Activated naive CD4-positive, alpha-beta T cell treated with anti-CD3 and anti-CD28 coated beads, Interleukin-2, amount 50 U/mL, for 72 hours (primary cell): ENCODE measurements at regions not wholly inside any gene's neighbourhood (a gene's known extent, or its start where the extent isn't known, plus 50 kb on each side); places are given as distances from the start of the nearest gene placed in this dataset.

ENCODE experiments used
- ATAC-seq, 2 donors: fragments of 150-1000 bp; cut with Tn5 transposase; 2 replicates each; pipeline ENCODE4 v1.10.0; 2021; ENCODE audit warnings: mild to moderate bottlenecking in 2 of 2, moderate library complexity in 2 of 2
- DNase-seq, 2 donors: peaks; one replicate each; pipeline ENCODE4 v3.0.0; 2021 to 2022; ENCODE audit warnings: low spot score in 2 of 2
- H3K27ac Mint-ChIP-seq, 2 donors: one replicate each; pipeline ENCODE4 v1.8.0; 2022; ENCODE audit warnings: mild to moderate bottlenecking in 2 of 2, mixed read lengths in 2 of 2
- H3K36me3 Mint-ChIP-seq, 2 donors: one replicate each; pipeline ENCODE4 v1.8.0; 2022; ENCODE audit warnings: mixed read lengths in 2 of 2
- H3K9me3 Mint-ChIP-seq, 2 donors: one replicate each; pipeline ENCODE4 v1.8.0; 2022; ENCODE audit warnings: mixed read lengths in 2 of 2

DNA sequence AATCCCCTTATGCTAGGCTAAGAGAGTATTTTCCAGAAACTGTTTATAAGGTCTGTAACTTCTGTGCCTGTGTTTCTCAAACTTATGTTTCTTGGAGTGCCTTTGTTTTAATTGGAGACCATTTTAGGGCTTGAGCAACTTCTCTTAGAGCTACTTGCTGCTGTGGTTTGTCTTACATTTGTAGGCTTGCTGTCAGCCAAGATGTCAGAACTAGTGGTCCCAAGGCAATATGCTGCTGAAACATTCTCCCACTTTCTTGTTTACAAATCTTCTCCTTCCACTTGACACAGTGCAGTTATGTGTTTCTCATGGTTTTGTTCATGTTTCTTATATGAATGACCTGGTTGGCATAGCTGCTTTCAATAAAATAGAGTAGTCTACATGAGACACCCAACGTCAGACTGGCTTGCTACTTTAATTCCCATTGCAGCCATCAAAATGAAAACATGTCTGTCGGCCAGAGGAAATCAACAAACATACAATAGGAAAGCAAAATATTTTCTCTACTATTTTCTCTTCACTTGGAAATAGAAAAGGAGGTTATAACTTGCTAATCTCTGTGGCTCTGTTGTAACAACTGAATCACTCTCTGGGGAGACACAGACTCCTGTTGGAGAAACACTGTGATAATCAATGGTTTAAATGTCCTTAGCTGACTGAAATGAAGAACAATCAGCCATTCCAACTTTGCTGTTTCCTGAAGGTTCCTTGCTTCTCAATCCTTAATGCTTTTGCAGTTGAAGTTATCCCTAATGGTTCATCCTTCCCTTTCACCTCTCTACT is 426.4 kb downstream of the PDGFC start:
- no peak overlapping the region for H3K27ac Mint-ChIP-seq
- no peaks in the 10 kb centered on the region for H3K36me3 Mint-ChIP-seq
- ATAC-seq (no peak), DNase-seq (no peak)
- H3K9me3 Mint-ChIP-seq: peaks cover 17 to 27% of the 10 kb centered on the region in 2 donors

DNA sequence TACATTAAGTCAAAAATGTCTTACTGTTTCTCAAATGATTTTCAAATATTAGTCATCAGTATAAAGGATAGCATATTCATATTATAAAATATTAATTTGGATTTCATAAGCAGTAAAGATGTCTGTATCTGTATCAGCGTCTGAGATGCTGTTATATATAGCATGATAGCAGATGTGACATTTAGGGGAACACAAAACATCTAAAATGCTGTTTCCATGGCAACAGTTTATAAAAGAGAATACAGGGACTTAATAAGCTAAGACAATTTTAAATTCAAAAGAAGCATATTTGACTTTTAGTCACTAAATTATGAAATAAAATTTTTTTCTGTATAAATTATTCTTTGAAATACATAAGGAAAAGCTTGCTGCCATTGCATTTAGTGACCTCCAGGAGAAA is 432.2 kb downstream of the PDGFC start:
- no peak for ATAC-seq
- Mint-ChIP-seq H3K27ac (no peak overlapping the region), H3K9me3 (peaks cover 19 to 25% of the 10 kb centered on the region in 2 donors), H3K36me3 (no peaks in the 10 kb centered on the region)
- no peak for DNase-seq

DNA sequence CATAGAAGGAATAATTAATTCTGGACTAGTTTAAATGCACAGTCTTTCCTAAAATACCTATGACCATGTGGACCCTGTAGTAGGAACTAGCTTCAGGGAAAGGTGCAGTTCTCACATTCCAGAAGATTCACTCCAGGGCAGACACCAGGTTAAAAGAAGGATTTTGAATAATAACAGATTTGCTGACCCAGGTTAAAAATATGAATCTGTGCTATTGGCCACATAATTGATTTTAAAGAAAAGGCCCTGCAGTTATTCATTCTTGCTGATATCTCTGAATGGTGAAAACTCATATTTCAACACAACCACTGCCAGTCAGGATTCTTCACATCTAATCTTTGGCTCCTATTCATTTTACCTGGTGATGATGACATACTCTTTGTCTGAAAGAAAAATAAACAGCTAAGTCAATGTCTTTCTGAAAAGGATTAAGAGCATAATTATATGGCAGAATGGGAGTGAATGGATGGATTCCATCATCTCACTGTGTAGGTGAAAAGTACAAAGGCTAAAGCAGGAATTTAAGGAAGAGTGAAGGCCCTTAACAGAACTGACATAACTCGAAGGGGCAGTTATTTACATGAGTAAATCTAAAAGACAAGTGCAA is 432.8 kb downstream of the PDGFC start:
- ATAC-seq: no peak
- no peak overlapping the region for H3K27ac Mint-ChIP-seq
- peaks cover 21 to 27% of the 10 kb centered on the region in 2 donors for H3K9me3 Mint-ChIP-seq
- H3K36me3 Mint-ChIP-seq: no peaks in the 10 kb centered on the region
- no peak for DNase-seq

DNA sequence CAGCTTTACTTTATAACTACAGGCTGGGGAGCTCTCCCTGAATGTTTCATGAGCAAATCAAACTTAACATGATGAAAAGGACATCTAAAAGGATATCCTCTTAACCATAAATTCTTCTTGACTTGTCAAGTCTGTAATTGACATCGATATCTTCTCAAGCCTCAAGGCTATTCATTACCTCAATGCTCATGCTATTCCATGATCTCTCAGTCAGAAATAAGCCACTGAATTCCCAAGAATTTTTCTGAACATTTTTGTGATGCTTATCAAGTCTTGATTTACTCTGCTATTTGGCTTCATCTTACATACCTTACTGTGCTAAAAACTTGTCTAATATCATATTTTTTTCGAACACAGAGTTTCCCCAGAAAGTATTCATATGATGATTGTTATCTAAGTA is 433.4 kb downstream of the PDGFC start:
- DNase-seq: no peak
- Mint-ChIP-seq H3K27ac (no peak overlapping the region), H3K9me3 (peaks cover 20 to 26% of the 10 kb centered on the region in 2 donors), H3K36me3 (no peaks in the 10 kb centered on the region)
- ATAC-seq: no peak

DNA sequence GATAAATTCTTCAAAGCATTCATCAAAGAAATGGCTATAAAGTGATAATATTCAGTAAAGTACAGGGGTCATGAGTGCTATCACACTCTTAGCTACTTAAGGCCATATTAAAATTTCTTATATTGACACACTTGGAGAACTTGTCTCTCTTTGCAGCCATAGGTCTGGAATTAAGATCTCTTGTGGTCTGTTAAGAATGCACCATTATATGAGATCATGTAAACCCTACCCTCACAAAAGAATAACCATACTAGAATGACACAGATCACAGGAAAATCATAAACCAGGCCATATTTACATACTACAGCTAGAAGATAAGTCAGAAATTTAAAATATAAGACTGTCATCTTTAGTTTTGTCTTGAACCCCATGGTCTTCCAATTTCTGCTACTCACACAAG is 434.3 kb downstream of the PDGFC start:
- Mint-ChIP-seq H3K9me3 (peaks cover 23 to 30% of the 10 kb centered on the region in 2 donors), H3K27ac (no peak overlapping the region), H3K36me3 (no peaks in the 10 kb centered on the region)
- DNase-seq (no peak), ATAC-seq (no peak)

DNA sequence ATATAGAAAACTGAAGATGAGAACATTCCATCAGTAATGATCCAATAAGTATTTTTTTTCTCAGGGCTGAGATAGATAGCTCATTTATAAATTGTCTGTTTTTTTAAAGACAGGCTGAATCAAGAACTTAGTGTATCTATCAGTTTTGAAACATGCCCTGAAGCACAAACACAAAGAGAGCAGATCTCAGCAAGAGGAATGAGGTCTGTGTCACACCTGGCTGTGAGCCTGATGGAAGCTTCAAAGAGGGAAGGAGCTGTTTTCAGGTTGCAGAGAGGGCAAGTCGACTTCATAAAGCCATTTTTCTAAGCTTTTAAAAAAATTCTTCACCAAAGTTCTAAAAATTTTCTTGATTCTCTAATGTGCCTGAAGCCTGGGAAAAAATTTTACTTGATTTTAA is 434.9 kb downstream of the PDGFC start:
- no peaks in the 10 kb centered on the region for H3K36me3 Mint-ChIP-seq
- no peak overlapping the region for H3K27ac Mint-ChIP-seq
- no peak for ATAC-seq
- DNase-seq: no peak
- H3K9me3 Mint-ChIP-seq: peaks cover 27 to 30% of the 10 kb centered on the region in 2 donors

DNA sequence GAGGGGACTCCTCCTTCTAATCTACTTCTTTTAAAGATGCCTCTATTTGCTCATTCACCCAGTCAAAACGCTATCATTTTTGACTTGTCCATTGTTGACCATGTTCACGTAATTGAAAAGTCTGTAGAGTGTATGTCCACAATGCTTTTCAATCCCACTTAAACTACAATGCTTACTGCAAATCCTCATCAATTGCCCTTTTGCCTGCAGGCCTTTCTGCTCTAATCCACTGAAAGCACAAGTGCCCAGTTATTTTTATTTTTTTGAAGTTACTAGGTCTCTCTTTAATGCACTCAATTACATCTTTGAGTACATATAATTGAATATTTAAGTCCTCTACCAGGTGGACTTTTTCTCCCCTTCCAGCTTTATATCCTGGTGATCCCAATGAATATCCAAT is 437.4 kb downstream of the PDGFC start:
- Mint-ChIP-seq H3K27ac (no peak overlapping the region), H3K36me3 (no peaks in the 10 kb centered on the region), H3K9me3 (peaks cover 21 to 27% of the 10 kb centered on the region in 2 donors)
- DNase-seq (no peak), ATAC-seq (no peak)

DNA sequence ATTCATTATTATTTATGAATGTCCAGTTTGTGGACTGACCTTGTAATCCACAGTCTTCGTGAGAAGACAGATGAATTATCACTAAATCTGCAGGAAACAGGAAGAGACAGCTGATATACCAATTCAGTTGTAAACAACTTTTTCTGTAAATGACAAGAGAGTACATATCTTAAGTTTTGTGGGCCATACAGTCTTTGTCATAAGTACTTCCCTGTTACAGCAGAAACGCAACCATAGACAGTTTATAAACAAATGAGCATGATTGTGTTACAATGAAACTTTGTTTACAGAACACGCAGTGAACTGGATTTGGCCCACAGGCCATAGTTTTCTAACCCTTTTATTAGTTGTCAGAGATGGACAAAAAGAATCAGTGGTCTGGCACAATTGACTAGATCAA is 443.4 kb downstream of the PDGFC start:
- Mint-ChIP-seq H3K36me3 (no peaks in the 10 kb centered on the region), H3K27ac (no peak overlapping the region), H3K9me3 (peaks cover 5 to 8% of the 10 kb centered on the region in 2 donors)
- DNase-seq (no peak), ATAC-seq (no peak)

DNA sequence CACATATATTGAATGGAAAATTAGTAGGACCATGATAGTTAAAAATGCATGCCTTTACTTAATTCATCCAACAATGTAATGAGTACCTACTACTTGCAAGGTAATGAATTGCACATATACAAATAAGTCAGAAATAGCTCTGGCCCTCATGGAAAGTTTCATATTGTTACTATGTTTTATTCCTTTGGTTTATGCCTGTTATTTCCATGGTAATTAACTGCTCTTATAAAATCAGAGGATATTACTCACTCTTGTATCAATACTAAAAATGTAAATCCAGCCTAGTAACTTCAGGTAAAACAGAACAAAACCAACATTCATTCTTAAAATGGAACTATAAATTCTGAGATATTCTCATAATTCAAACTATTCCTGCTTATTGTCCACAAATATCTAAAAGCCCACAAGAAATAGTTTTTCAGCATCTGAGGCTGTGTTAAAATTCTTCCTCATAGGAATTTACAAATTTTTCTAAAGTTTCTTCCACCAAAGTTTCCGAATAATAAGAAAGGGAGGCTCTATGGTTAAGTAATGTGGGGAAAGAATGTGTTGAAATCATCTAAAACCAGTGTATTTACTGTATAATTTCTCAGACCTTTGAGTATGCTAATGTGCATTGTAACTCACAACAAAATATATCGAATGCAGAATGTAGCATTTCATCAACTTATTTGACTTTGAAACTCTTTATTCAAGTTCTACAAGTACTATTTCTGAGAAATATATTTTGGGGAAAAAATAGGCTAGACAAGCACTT is 444.2 kb downstream of the PDGFC start:
- Mint-ChIP-seq H3K9me3 (peaks cover 5 to 10% of the 10 kb centered on the region in 2 donors), H3K27ac (no peak overlapping the region), H3K36me3 (no peaks in the 10 kb centered on the region)
- no peak for DNase-seq
- ATAC-seq: no peak

DNA sequence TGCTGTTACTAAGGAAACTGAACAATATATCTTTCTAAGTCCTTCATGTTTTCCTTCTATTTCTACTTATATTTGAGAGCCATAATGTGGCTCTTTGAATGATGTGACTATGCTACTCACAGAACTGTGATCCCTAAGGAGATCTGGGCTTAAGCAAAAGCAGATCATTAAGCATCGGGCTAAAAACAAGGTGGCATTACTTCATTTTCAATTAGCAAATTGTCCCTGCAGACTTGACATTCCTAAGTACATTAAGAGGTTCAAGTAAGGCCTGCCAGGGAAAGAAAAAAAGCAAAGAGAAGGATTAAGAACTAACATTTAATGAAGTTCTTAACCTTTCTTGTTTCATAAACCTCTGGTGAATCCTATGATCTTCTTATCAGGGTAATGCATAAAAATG is 447.6 kb downstream of the PDGFC start:
- Mint-ChIP-seq H3K9me3 (peaks cover 5 to 10% of the 10 kb centered on the region in 2 donors), H3K27ac (no peak overlapping the region), H3K36me3 (no peaks in the 10 kb centered on the region)
- ATAC-seq (no peak), DNase-seq (no peak)

DNA sequence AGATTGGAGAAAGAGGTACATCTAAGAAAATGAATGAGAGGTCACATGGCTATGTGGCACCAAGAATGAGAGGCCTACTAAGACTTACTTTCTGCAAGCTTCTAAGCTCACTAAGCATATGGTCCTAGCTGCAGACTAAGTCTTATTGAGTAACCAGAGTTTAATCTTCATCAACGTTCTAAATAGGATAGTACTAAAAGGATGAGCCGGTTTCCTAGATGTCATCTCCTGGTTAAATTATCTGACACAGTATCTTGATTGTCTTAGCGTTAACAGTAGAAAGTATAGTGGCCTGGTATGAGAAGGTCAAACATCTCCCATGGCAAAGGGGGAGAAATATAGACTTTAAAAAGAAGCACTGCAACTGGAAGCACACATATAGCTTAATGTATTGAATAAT is 448.1 kb downstream of the PDGFC start:
- H3K36me3 Mint-ChIP-seq: no peaks in the 10 kb centered on the region
- DNase-seq (no peak), ATAC-seq (no peak)
- peaks cover 5 to 10% of the 10 kb centered on the region in 2 donors for H3K9me3 Mint-ChIP-seq
- no peak overlapping the region for H3K27ac Mint-ChIP-seq

DNA sequence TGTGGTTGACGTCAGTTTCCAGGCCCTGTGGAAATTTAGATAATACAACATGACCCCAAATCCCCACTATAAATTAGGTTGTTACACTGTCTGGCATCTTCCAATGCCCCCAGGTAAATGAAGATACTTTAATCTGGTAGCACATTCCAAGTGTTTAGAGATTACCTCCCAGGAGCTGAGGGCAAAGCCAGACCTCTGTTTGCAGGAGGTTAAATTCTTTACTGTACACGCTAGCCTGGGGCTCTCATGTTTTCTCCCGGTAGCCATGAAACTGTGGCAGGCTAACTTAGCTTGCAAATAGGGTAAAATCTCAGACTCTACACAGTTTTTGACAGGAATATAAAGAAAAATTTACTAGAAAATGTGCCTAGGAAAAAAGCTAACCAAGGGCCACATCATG is 450.0 kb downstream of the PDGFC start:
- ATAC-seq: no peak
- Mint-ChIP-seq H3K9me3 (peaks cover 8 to 14% of the 10 kb centered on the region in 2 donors), H3K27ac (no peak overlapping the region), H3K36me3 (no peaks in the 10 kb centered on the region)
- no peak for DNase-seq

DNA sequence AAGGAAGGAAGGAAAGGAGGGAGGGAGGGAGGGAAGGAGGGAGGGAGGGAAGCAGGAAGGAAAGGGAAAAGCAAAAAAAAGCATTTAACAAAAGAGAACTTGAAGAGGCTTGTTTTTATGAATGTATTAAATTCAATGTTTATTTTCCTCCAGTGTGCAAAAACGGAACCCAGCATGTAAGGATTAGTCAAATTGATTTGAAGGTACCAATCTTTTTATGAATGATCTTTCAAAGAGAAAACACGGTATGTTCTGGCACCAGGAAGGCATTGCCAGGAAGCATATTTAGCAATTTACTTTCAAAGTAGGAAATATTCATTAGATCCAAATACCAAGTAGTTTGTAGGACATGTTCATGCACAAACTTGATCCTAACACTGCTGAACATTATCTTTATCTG is 453.6 kb downstream of the PDGFC start:
- ATAC-seq: no peak
- H3K36me3 Mint-ChIP-seq: no peaks in the 10 kb centered on the region
- H3K9me3 Mint-ChIP-seq: peaks cover 8 to 11% of the 10 kb centered on the region in 2 donors
- DNase-seq: no peak
- H3K27ac Mint-ChIP-seq: no peak overlapping the region

DNA sequence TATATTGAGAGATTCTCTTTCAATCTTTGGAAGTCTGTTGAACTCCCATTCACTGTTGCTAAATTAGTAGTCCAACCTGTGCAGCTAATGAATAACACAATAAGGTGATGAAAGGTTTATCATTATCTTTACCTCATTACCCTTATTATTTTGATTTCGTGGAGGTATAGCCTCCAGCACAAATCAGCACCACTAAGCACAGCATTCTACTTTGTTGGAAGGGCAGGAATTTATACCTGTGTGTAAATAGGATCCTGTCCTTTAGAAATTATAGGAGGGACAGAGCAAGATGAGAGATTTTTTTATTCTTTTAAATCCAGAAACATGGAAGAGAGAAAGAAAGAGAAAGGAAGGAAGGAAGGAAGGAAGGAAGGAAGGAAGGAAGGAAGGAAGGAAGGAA is 454.1 kb downstream of the PDGFC start:
- H3K9me3 Mint-ChIP-seq: peaks cover 8 to 9% of the 10 kb centered on the region in 2 donors
- DNase-seq: no peak
- no peaks in the 10 kb centered on the region for H3K36me3 Mint-ChIP-seq
- H3K27ac Mint-ChIP-seq: no peak overlapping the region
- no peak for ATAC-seq

DNA sequence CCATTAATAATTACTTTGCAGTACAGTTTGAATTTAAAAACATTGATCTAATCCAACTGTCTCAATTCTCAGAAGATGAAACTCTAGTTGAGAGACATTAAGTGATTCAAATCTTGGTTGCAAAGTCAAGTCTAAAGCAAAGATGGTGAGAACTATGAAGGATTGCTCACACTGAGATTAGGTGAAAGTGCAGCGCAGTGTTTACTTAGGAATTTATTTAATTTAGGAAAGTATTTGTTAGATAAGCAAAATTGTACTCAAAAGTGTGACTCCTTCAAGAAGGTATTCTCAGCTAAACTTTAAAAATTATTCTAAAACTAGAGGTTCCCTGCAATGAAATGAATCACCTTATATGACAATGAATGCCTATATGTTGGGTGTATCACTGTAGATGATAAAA is 454.9 kb downstream of the PDGFC start:
- DNase-seq (no peak), ATAC-seq (no peak)
- H3K27ac Mint-ChIP-seq: no peak overlapping the region
- H3K9me3 Mint-ChIP-seq: peaks cover 4 to 8% of the 10 kb centered on the region in 2 donors
- H3K36me3 Mint-ChIP-seq: no peaks in the 10 kb centered on the region

DNA sequence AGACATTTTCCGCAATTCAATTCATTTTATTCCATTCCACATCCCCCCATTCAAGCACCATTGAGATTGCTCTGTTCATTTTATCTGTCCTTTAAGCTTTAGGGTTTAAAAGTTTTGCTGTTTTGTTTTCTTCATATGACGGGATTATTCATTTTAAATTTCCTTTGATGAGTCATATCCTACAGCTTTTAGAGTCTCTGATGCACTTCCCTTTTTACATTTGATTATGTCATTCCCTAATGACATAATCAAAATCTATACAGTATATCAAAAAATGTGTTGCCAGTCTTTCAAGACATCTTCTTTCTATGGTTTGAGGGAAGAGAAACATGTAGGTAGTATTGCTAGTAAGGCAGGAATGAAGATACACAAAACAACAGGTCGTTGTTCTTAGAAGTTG is 456.3 kb downstream of the PDGFC start:
- H3K27ac Mint-ChIP-seq: no peak overlapping the region
- H3K9me3 Mint-ChIP-seq: peaks cover 4 to 8% of the 10 kb centered on the region in 2 donors
- ATAC-seq (no peak), DNase-seq (no peak)
- no peaks in the 10 kb centered on the region for H3K36me3 Mint-ChIP-seq

DNA sequence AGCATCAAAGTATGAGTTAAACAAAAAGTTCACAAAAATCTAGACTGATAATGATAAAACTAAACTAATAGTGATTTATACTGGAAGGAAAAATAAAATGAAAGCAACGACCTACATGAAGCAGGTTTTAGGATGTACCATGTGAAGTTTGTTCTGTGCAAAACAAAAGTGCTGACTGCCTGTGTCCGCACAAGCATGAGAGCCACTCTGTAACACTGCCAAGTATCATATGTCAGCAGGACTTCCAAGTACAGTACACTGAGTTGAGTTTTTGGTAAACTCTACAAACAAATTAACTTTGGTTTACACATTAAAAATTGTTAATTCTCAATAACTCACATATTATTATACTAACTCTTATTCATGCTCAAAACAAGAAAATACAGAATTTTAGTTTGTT is 459.0 kb downstream of the PDGFC start:
- Mint-ChIP-seq H3K27ac (no peak overlapping the region), H3K36me3 (no peaks in the 10 kb centered on the region), H3K9me3 (peaks cover 3 to 14% of the 10 kb centered on the region in 2 donors)
- DNase-seq: no peak
- ATAC-seq: no peak
